GOT3 (cell line): ENCODE measurements at regions not wholly inside any gene's neighbourhood (a gene's known extent, or its start where the extent isn't known, plus 50 kb on each side); places are given as distances from the start of the nearest gene placed in this dataset.
"Not testable (repeated sequence)": the region's sequence is repeated elsewhere in the genome, so short reads cannot be mapped to it uniquely, and the experiment has no call there.

Experiments
- DNase-seq: peaks from one replicate; lab custom pipeline; 2025; ENCODE audit warnings: mixed read lengths; lab: John Stamatoyannopoulos, UW

GRCh38 chr9:135295551-135296300 lies 183.9 kb upstream of the PPP1R26 start:
- DNase-seq = no peak

GRCh38 chr9:135296735-135297455 lies 182.7 kb upstream of the PPP1R26 start:
- no peak for DNase-seq

- no peak for DNase-seq
Measured at GRCh38 chr9:135297456-135298075, 182.0 kb upstream of the PPP1R26 start.

DNA sequence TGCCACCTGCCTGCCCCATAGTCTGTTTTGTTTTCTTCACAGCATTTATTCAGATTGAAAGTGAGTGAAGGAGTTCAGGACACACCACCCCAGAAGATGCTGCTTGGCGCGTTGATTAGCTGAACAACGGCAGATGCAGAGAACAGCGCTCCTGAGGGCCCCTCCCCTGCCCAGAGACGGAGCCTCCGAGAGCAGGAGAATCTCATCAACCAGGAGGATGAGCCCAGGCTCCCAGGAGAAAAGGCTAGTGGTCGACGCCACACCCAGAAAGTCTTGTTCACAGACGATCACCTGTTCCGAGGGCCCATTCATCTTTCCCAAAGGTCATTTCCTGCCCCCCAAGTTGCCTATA lies 180.4 kb upstream of the PPP1R26 start:
- no peak for DNase-seq

- DNase-seq = no peak
Measured at GRCh38 chr9:135299651-135300345, 179.8 kb upstream of the PPP1R26 start.

- no peak for DNase-seq
Measured at GRCh38 chr9:135300346-135301141, 179.0 kb upstream of the PPP1R26 start.

GRCh38 chr9:135301271-135302263 lies 178.0 kb upstream of the PPP1R26 start:
- no peak for DNase-seq

DNA sequence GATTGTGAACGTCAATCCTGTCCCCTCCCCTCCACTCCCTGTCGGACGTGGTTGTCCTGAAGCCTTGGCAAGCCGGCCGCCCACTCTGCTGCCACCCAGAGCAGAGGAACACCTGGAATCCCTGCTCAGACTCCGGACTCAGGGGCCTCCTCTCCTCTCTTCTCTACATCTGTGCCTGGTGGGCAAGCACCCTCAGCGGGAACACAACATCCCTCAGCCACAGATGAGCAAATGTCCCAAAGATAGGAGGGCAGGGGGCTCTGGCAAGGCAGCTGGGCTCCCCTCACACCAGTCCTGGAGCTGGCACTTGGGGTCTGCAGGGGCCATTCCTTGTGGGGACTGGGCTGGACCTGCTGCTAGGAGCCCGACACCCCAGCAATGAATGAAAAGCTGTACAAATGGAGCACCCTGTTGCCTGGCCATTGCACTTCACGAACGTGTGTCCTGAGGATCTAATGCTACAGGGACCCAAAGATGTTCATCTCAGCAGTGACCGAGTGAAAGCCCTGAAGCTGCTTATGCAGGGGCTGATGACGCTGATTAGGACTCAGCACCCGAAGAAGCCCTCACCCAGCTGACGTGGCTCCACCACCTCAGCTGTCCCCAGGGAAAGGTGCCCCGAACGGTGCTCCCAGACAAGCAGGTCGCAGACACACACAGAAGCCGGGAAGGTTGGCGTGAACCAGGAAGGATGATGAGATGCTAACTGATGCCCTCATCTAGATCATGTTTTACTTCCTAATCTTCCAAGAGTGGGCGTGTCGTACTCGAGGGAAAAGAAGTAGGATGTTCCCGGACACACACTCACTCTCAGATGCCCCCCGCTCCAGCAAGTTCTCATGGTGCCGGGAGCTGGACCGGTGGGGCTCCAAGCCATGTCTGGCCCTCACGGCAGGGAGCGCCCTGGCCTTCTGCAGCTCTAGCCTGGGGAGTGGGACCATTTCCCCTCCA lies 177.0 kb upstream of the PPP1R26 start:
- DNase-seq = no peak

GRCh38 chr9:135303280-135303647 lies 176.3 kb upstream of the PPP1R26 start:
- DNase-seq = no peak

GRCh38 chr9:135303865-135304499 lies 175.6 kb upstream of the PPP1R26 start:
- DNase-seq = no peak

DNA sequence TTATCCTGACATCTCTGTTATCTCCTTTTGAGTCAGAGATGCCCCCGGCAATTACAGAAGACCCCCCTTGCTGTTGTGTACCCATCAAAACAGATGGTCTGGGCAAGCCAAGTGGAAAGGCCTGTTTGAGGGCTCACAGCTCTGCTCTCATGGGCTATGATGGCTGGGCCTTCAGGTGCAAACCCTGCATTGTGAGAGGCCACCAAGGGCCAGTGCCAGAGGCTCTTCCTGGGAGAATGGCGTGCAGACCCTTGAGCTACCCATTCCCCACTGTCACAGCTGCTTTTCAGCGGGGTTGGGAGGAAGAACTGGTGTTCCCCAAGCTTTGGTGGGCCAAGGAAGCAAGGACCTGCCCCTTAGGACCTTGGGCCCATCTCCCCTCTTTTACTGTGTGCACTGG lies 174.7 kb upstream of the PPP1R26 start:
- DNase-seq = no peak

DNA sequence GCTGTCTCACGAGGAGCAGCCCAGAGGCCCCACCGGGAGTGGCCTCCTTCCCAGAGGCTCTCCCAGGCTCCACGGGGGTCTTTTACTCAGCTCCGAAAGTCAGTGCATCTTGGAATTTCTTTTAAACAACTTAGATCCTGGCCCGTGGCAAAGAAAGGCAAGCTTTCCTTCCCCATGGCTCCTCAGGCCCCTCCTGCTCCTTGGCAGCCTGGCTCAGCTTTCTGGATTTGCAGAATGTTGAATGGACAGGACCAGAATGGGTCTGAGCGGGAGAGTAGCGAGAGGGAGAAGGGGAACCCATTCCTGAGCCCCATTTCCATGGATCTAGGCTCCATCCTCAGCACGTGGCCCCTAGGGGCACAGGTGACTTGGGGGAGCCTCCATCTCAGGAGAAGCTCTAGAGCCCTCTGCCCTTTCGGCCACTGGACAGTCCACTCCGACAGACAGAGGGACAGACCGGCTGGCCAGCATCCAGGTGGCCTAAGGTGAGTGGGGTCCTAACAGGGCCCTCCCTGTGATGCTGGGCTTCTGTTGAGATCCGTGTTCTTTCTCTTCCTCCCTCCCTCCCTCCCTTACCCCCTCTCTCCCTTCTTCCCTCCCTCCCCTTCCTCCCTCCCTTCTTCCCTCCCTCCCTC lies 173.9 kb upstream of the PPP1R26 start:
- no peak for DNase-seq

DNA sequence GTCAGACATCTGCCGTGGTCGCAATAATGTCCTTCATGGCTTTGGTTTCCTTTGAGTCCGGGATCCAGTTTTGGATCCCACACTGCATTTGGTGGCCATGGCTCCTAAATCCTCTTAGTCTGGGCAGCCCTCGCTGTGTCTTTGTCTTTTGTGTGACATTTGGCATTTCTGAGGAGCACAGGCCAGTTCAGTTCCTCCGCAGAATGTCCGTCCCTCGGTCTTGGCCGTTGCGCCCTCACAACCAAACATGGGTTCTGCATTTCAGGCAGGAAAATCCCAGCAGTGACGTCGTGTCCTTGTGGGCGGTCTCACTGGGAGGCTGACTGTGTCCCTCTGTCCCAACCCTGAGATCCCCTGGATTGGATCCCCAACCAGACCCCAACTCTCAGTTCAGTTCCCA lies 172.9 kb upstream of the PPP1R26 start:
- DNase-seq = no peak

DNA sequence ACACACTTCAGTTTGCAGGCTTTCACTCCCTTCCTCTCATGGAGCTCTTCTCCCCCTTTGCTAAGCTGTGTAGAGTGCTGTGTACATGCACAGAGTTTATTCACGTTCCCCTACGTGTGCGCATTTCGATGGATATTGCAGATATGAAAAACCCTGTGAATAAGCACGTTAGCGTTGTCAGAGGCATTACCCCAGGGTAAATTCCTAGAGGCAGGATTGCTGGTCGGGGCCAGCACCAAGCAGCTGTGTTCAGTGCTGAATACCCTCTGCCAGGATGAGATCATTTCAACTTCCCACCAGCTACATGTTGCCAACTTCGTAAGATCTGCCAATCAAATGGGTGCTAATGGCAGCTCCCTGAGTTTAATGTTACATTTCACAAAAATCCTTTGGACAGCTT lies 172.3 kb upstream of the PPP1R26 start:
- DNase-seq = no peak

DNA sequence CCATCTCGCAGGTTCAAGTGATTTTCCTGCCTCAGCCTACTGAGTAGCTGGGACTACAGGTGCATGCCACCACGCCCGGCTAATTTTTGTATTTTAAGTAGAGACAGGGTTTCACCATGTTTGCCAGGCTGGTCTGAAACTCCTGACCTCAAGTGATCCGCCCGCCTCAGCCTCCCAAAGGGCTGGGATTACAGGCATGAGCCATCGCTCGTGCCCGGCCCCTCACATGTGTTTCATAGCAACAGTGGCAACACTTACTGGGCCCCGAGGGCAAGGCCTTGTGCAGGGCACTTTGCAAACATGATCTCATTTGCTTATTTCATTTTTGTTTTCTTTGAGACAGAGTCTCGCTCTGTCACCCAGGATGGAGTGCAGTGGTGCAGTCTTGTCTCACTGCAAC lies 171.7 kb upstream of the PPP1R26 start:
- DNase-seq = not testable (repeated sequence)

GRCh38 chr9:135308821-135309762 lies 170.5 kb upstream of the PPP1R26 start:
- no peak for DNase-seq

- DNase-seq = no peak
Measured at GRCh38 chr9:135309763-135310125, 169.8 kb upstream of the PPP1R26 start.
